WTC11 (cell line): ENCODE measurements at regions not wholly inside any gene's neighbourhood (a gene's known extent, or its start where the extent isn't known, plus 50 kb on each side); places are given as distances from the start of the nearest gene placed in this dataset.

Source experiments
- ATAC-seq: fragments of 200-7000 bp; cut with Tn5 transposase; 2 replicates; pipeline ENCODE4 v1.10.0; 2021; ENCODE audit warnings: mild to moderate bottlenecking, moderate library complexity
- CTCF ChIA-PET: fragments of 300-600 bp; sonication (Branson Sonifier 250); formaldehyde crosslinking; loops from one replicate; lab custom pipeline; 2021; ENCODE audit warnings: antibody characterized with exemption; lab: Charles Lee
- POLR2A ChIA-PET: fragments of 350-600 bp; sonication (Branson Sonifier 250); formaldehyde crosslinking; loops from one replicate; lab custom pipeline; 2021; ENCODE audit warnings: antibody characterized with exemption; lab: Charles Lee
- DNase-seq: peaks from one replicate; pipeline ENCODE4 v3.0.0; 2021; ENCODE audit warnings: low spot score
- H3K27ac Mint-ChIP-seq: 2 replicates; pipeline ENCODE4 v1.8.0; 2021; ENCODE audit warnings: mixed read lengths
- H3K27me3 Mint-ChIP-seq: 2 replicates; pipeline ENCODE4 v1.8.0; 2021; ENCODE audit warnings: low read depth, mild to moderate bottlenecking, moderate library complexity, mixed read lengths
- H3K36me3 Mint-ChIP-seq: 2 replicates; pipeline ENCODE4 v1.8.0; 2021; ENCODE audit warnings: mixed read lengths
- H3K4me1 Mint-ChIP-seq: 2 replicates; pipeline ENCODE4 v1.8.0; 2022; ENCODE audit warnings: mixed read lengths
- H3K4me3 Mint-ChIP-seq: 2 replicates; pipeline ENCODE4 v1.8.0; 2021; ENCODE audit warnings: mild to moderate bottlenecking, moderate library complexity, mixed read lengths
- H3K9me3 Mint-ChIP-seq: 2 replicates; pipeline ENCODE4 v1.8.0; 2021; ENCODE audit warnings: mixed read lengths
- ATF1 ChIP-seq: sonication (generic); formaldehyde crosslinking; IDR thresholded peaks from 2 replicates; pipeline ENCODE4 v1.8.1; 2023; ENCODE audit warnings: mild to moderate bottlenecking, moderate library complexity, missing genetic modification reagents
- CBFB ChIP-seq: sonication (generic); formaldehyde crosslinking; IDR thresholded peaks from 2 replicates; pipeline ENCODE4 v1.8.1; 2022; ENCODE audit warnings: mild to moderate bottlenecking, low read depth, missing genetic modification reagents
- E2F1 ChIP-seq: sonication (generic); formaldehyde crosslinking; IDR thresholded peaks from 2 replicates; pipeline ENCODE4 v1.8.0; 2022; ENCODE audit warnings: mild to moderate bottlenecking, missing genetic modification reagents
- E2F5 ChIP-seq: sonication (generic); formaldehyde crosslinking; IDR thresholded peaks from 2 replicates; pipeline ENCODE4 v1.8.1; 2022; ENCODE audit warnings: mild to moderate bottlenecking, moderate library complexity, missing genetic modification reagents
- FOXJ3 ChIP-seq: sonication (generic); formaldehyde crosslinking; IDR thresholded peaks from 2 replicates; pipeline ENCODE4 v1.9.0; 2021; ENCODE audit warnings: missing genetic modification reagents, mild to moderate bottlenecking, borderline replicate concordance
- FOXK1 ChIP-seq: sonication (generic); formaldehyde crosslinking; IDR thresholded peaks from 2 replicates; pipeline ENCODE4 v1.8.0; 2022; ENCODE audit warnings: mild to moderate bottlenecking, moderate library complexity, missing genetic modification reagents
- FOXP4 ChIP-seq: sonication (generic); formaldehyde crosslinking; IDR thresholded peaks from 2 replicates; pipeline ENCODE4 v1.8.0; 2022; ENCODE audit warnings: mild to moderate bottlenecking, missing genetic modification reagents
- HMGA2 ChIP-seq: fragments of 250-450 bp; sonication (Bioruptor Pico); IDR thresholded peaks from 2 replicates; pipeline ENCODE4 v1.4.0; 2021; ENCODE audit warnings: mild to moderate bottlenecking, moderate library complexity
- KAT7 ChIP-seq: sonication (generic); formaldehyde crosslinking; IDR thresholded peaks from 2 replicates; pipeline ENCODE4 v1.8.1; 2023; ENCODE audit warnings: missing genetic modification reagents, mild to moderate bottlenecking, borderline replicate concordance
- MXD4 ChIP-seq: fragments of 250-450 bp; sonication (Bioruptor Pico); IDR thresholded peaks from 2 replicates; pipeline ENCODE4 v1.8.0; 2021; ENCODE audit warnings: mild to moderate bottlenecking, moderate library complexity, borderline replicate concordance
- NFYB ChIP-seq: sonication (generic); formaldehyde crosslinking; conservative IDR thresholded peaks from 2 replicates; pipeline ENCODE4 v1.8.0; 2022; ENCODE audit warnings: low read depth, missing genetic modification reagents
- OVOL2 ChIP-seq: fragments of 250-450 bp; sonication (Bioruptor Pico); IDR thresholded peaks from 2 replicates; pipeline ENCODE4 v1.9.0; 2021; ENCODE audit warnings: mild to moderate bottlenecking, borderline replicate concordance
- PREB ChIP-seq: sonication (generic); formaldehyde crosslinking; IDR thresholded peaks from 2 replicates; pipeline ENCODE4 v1.8.1; 2022; ENCODE audit warnings: mild to moderate bottlenecking, missing genetic modification reagents, moderate library complexity, borderline replicate concordance
- SMAD4 ChIP-seq: sonication (generic); formaldehyde crosslinking; IDR thresholded peaks from 2 replicates; pipeline ENCODE4 v1.8.0; 2022; ENCODE audit warnings: mild to moderate bottlenecking, missing genetic modification reagents
- TEAD1 ChIP-seq: sonication (generic); formaldehyde crosslinking; IDR thresholded peaks from 2 replicates; pipeline ENCODE4 v1.8.0; 2022; ENCODE audit warnings: mild to moderate bottlenecking, missing genetic modification reagents
- USF2 ChIP-seq: sonication (generic); formaldehyde crosslinking; IDR thresholded peaks from 2 replicates; pipeline ENCODE4 v1.8.1; 2023; ENCODE audit warnings: mild to moderate bottlenecking, missing genetic modification reagents, moderate library complexity
- ZNF281 ChIP-seq: sonication (generic); formaldehyde crosslinking; IDR thresholded peaks from 2 replicates; pipeline ENCODE4 v1.8.0; 2023; ENCODE audit warnings: mild to moderate bottlenecking, missing genetic modification reagents
- ZNF396 ChIP-seq: fragments of 250-450 bp; sonication (Bioruptor Pico); IDR thresholded peaks from 2 replicates; pipeline ENCODE4 v1.8.0; 2021; ENCODE audit warnings: mild to moderate bottlenecking, moderate library complexity, borderline replicate concordance
- ZSCAN18 ChIP-seq: fragments of 250-450 bp; sonication (Bioruptor Pico); IDR thresholded peaks from 2 replicates; pipeline ENCODE4 v2.1.2; 2022; ENCODE audit warnings: mild to moderate bottlenecking, moderate library complexity

- DNase-seq = no peak
- H3K27ac Mint-ChIP-seq = no peak overlapping the region
- ChIA-PET POLR2A (interaction anchor here (0.6 kb wide), 1 partner anchor 217 kb away, joined by 6 read pairs; no protein-coding TSS in a partner anchor), CTCF (interaction anchor here (1.5 to 1.8 kb wide), 2 partner anchors 90 to 93 kb away, joined by 4 to 6 read pairs; no protein-coding TSS in a partner anchor)
- no peak for ATAC-seq
- H3K36me3 Mint-ChIP-seq = peaks cover 11% of the 10 kb centered on the region; the same call in 1 of the 2 replicates
- H3K4me3 Mint-ChIP-seq = no peak overlapping the region
- H3K27me3 Mint-ChIP-seq = peaks cover 5% of the 10 kb centered on the region; the same call in 1 of the 2 replicates
- peaks cover 11% of the 10 kb centered on the region for H3K4me1 Mint-ChIP-seq
- TF ChIP-seq NFYB (CRISPR knock-in tag) (no peak), HMGA2 (no peak), E2F1 (no peak), USF2 (CRISPR knock-in tag) (no peak), FOXJ3 (no peak), SMAD4 (CRISPR knock-in tag) (no peak), OVOL2 (no peak), PREB (CRISPR knock-in tag) (no peak), FOXK1 (CRISPR knock-in tag) (no peak), E2F5 (CRISPR knock-in tag) (no peak), MXD4 (CRISPR knock-in tag) (no peak), ZNF281 (CRISPR knock-in tag) (no peak), ZSCAN18 (no peak)
- peaks cover 36% of the 10 kb centered on the region for H3K9me3 Mint-ChIP-seq
Measured at GRCh38 chr12:131362291-131363211, 348.3 kb upstream of the SFSWAP start.

GRCh38 chr12:131363393-131363792 is 347.5 kb upstream of the SFSWAP start:
- ChIA-PET POLR2A (interaction anchor here (0.6 kb wide), 1 partner anchor 218 kb away, joined by 6 read pairs; no protein-coding TSS in a partner anchor), CTCF (interaction anchor here (0.9 to 1.8 kb wide), 3 partner anchors 89 to 204 kb away, joined by 4 to 6 read pairs (median 4); no protein-coding TSS in a partner anchor)

More at GRCh38 chr12:131363393-131363792, 347.5 kb upstream of the SFSWAP start:
- Mint-ChIP-seq H3K36me3 (peaks cover 11% of the 10 kb centered on the region; the same call in 1 of the 2 replicates), H3K4me1 (peaks cover 11% of the 10 kb centered on the region), H3K27me3 (peaks cover 5% of the 10 kb centered on the region; the same call in 1 of the 2 replicates), H3K4me3 (no peak overlapping the region), H3K27ac (peak overlapping the region; percentile 49; the same call in 1 of the 2 replicates), H3K9me3 (peaks cover 36% of the 10 kb centered on the region)
- ATAC-seq (peak; percentile 67), DNase-seq (no peak)
- no peak for TF ChIP-seq ZNF396 (CRISPR knock-in tag)
- TF ChIP-seq USF2 (CRISPR knock-in tag) = no peak
- no peak for TF ChIP-seq FOXP4 (CRISPR knock-in tag)
- no peak for TF ChIP-seq ATF1 (CRISPR knock-in tag)
- TF ChIP-seq CBFB = no peak
- TF ChIP-seq KAT7 (CRISPR knock-in tag) = no peak
- no peak for TF ChIP-seq TEAD1 (CRISPR knock-in tag)
